Mesodermal cell (in vitro differentiated cells): ENCODE measurements at regions not wholly inside any gene's neighbourhood (a gene's known extent, or its start where the extent isn't known, plus 50 kb on each side); places are given as distances from the start of the nearest gene placed in this dataset.

Source experiments
- H3K27ac ChIP-seq: 2 replicates; pipeline ENCODE4 v1.7.0; 2013; ENCODE audit warnings: mild to moderate bottlenecking, low read depth, low read length, moderate library complexity; ENCODE audit not compliant: severe bottlenecking
- H3K36me3 ChIP-seq: 2 replicates; pipeline ENCODE4 v1.7.1; 2013; ENCODE audit warnings: mild to moderate bottlenecking, low read length, moderate library complexity; ENCODE audit not compliant: control insufficient read depth, insufficient read depth
- H3K4me1 ChIP-seq: one replicate; pipeline ENCODE4 v1.7.1; 2013; ENCODE audit warnings: mild to moderate bottlenecking, low read length; ENCODE audit not compliant: insufficient read depth, control insufficient read depth, poor library complexity, severe bottlenecking
- H3K4me3 ChIP-seq: 2 replicates; pipeline ENCODE4 v1.7.0; 2013; ENCODE audit warnings: low read length, control low read depth, mild to moderate bottlenecking; ENCODE audit not compliant: insufficient read depth, poor library complexity, severe bottlenecking; ENCODE audit errors: extremely low read depth
- H3K9me3 ChIP-seq: 2 replicates; pipeline ENCODE4 v1.7.1; 2013; ENCODE audit warnings: mild to moderate bottlenecking, low read length, moderate library complexity; ENCODE audit not compliant: control insufficient read depth
- WGBS, 2 experiments: methylation state at CpG; one replicate each; pipeline ENCODE4 v1.1.5; 2013; ENCODE audit warnings: missing lambda C conversion rate in 2 of 2; ENCODE audit not compliant: insufficient coverage in 2 of 2; 5-methylcytosine and 5-hydroxymethylcytosine counted together

DNA sequence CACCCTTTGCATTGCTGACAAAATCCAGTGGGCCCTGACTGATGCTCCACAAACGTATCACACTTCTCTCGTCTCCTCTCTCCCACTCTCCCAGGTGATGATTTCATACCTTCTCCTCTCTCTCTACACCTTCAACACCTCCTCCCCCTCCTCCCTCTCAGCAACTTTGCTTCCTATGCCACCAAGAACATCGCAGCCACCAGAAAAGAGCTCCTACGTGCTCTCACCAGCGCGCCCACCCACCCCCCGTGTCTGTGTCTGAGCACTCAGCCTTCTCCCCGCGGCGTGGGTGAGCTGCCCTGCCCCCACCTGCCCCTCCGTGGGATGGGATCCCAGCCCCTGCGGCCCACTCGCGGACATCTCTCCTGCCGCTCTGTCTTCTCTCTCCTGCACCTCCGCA lies 55.1 kb upstream of the COX20 start:
- H3K36me3 ChIP-seq, result no peaks in the 10 kb centered on the region

DNA sequence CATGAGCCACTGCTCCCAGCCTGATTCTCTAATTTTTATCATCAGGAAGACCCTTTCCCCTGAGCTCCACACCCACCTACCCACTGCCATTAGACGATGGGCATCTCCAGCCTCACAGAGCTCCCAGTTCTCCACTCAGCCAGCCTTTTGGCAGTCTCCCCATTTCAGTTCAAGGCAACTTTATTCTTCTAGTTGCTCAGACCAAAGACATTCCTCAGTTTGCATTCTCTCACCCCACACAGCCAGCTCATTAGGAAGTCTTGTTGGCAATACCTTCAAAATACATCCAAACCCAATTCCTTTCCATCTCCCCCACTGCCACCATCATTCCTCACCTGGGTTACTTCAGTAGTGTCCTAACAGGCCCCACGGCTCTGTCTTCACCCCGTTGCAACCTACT lies 53.4 kb upstream of the COX20 start:
- no peaks in the 10 kb centered on the region for H3K36me3 ChIP-seq
- no peaks in the 10 kb centered on the region for H3K4me1 ChIP-seq
- no peak overlapping the region for H3K4me3 ChIP-seq
- H3K27ac ChIP-seq, result no peak overlapping the region
- H3K9me3 ChIP-seq, result no peaks in the 10 kb centered on the region
- WGBS, 2 experiments, result 85 to 91% methylated on average over 3 of the region's 3 CpGs

More for the DNA sequence above, 55.1 kb upstream of the COX20 start:
- Histone ChIP-seq H3K27ac (no peak overlapping the region), H3K4me1 (no peaks in the 10 kb centered on the region), H3K9me3 (no peaks in the 10 kb centered on the region), H3K4me3 (no peak overlapping the region)
- WGBS, 2 experiments, result 82 to 90% methylated on average over 9 to 16 of the region's 16 CpGs

DNA sequence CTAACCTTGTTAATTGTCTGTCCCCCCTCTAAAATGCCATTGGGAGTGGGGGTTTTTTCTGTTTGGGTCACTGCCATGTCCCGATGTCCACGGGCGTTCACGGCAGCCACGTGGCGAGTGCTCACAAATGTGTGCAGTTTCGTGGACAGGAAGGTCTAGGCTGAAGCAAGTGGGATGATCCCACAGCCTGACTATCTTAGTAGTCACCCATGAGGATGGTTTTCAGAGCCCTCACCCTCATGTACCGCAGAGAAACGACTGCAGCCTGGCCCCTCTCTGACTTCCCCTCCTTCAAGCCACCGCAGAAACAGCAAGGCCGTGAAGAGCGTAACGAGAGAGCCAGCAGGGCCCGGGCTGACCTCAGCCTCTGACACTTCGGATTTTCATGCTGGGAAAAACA lies 52.3 kb upstream of the COX20 start:
- Histone ChIP-seq H3K36me3 (no peaks in the 10 kb centered on the region), H3K27ac (no peak overlapping the region), H3K9me3 (no peaks in the 10 kb centered on the region), H3K4me1 (no peaks in the 10 kb centered on the region), H3K4me3 (no peak overlapping the region)
- 97% methylated on average over 5 to 15 of the region's 15 CpGs for WGBS, 2 experiments
